ENCODE measurements at regions not wholly inside any gene's neighbourhood (a gene's known extent, or its start where the extent isn't known, plus 50 kb on each side); places are given as distances from the start of the nearest gene placed in this dataset.

DNA sequence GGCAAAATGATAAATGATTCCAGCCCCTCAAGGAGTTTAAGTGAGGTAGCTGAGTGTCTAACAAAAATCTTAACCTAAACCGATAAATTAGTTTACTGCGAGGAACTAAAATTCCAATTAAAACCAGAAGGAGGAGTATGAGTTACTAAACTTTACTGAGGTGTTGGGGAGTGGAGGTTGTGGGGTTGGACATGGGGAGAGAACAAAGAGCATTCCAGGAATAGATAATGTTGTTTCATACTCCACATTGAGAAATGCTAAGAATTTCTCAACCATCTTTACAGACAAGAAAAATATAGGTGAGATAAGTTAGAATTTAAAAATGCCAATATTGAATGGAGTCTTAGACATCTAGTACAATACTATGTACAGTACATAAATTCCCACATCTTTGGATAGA, 488.6 kb downstream of the METTL15 start:
- 93 to 94% methylated on average over 2 of the region's 2 CpGs for WGBS, 2 donors
- Histone ChIP-seq H3K27me3 (ENCODE audit: control insufficient read depth in 3 of 3, insufficient read depth in 3 of 3, low read length in 2 of 3) (no peaks in the 10 kb centered on the region), H3K4me3 (no peak overlapping the region), H3K4me1 (ENCODE audit: control insufficient read depth in 5 of 5, insufficient read depth in 5 of 5, low read length in 5 of 5) (no peaks in the 10 kb centered on the region), H3K27ac (ENCODE audit: low read depth in 1 of 2, low read length in 1 of 2) (no peak overlapping the region), H3K9me3 (ENCODE audit: control insufficient read depth in 4 of 4, insufficient read depth in 3 of 4, low read length in 3 of 4) (no peaks in the 10 kb centered on the region), H3K36me3 (ENCODE audit: control insufficient read depth in 4 of 4, insufficient read depth in 4 of 4, low read length in 4 of 4) (no peaks in the 10 kb centered on the region), H3K9ac (ENCODE audit: insufficient read depth in 1 of 2, low read length in 2 of 2) (no peak overlapping the region)
- DNase-seq: no peak
- no peak for ATAC-seq (ENCODE audit: insufficient read depth, low FRiP score)
- TF ChIP-seq, protein P1, sequence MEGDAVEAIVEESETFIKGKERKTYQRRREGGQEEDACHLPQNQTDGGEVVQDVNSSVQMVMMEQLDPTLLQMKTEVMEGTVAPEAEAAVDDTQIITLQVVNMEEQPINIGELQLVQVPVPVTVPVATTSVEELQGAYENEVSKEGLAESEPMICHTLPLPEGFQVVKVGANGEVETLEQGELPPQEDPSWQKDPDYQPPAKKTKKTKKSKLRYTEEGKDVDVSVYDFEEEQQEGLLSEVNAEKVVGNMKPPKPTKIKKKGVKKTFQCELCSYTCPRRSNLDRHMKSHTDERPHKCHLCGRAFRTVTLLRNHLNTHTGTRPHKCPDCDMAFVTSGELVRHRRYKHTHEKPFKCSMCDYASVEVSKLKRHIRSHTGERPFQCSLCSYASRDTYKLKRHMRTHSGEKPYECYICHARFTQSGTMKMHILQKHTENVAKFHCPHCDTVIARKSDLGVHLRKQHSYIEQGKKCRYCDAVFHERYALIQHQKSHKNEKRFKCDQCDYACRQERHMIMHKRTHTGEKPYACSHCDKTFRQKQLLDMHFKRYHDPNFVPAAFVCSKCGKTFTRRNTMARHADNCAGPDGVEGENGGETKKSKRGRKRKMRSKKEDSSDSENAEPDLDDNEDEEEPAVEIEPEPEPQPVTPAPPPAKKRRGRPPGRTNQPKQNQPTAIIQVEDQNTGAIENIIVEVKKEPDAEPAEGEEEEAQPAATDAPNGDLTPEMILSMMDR (IDR thresholded peaks at IDR 0.05; ENCODE audit: control extremely low read depth, extremely low read depth): no peak

DNA sequence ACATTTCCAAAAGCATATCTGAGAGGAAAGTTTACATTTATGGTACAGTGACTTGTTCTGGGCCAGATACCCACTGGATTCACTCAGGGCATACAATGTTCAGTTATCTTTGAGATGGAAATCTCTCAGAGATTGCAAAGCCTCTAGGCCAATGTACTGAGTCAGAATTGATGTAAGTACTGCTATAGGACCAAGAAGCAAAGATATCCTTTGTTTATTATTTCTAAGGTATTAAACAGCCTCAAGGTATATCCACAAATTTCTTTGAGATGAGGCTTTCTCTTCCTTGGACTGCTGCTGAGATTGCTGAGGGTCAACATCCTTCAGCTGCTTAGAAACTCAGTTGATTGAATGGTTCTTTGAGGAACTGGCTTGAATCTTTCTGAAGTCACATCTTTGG, 484.0 kb downstream of the METTL15 start:
- H3K9me3 ChIP-seq (ENCODE audit: control insufficient read depth in 4 of 4, insufficient read depth in 3 of 4, low read length in 3 of 4): no peaks in the 10 kb centered on the region

GRCh38 chr11:28584992-28585391, 476.8 kb downstream of the METTL15 start:
- H3K9ac ChIP-seq (ENCODE audit: insufficient read depth in 1 of 2, low read length in 2 of 2): no peak overlapping the region
- TF ChIP-seq, protein P1 (IDR thresholded peaks at IDR 0.05; ENCODE audit: control extremely low read depth, extremely low read depth): no peak
- H3K4me3 ChIP-seq: no peak overlapping the region
- no peaks in the 10 kb centered on the region for H3K4me1 ChIP-seq (ENCODE audit: control insufficient read depth in 5 of 5, insufficient read depth in 5 of 5, low read length in 5 of 5)
- peaks cover 0 to 11% (median 0%) of the 10 kb centered on the region in 3 donors for H3K27me3 ChIP-seq (ENCODE audit: control insufficient read depth in 3 of 3, insufficient read depth in 3 of 3, low read length in 2 of 3)
- no peaks in the 10 kb centered on the region for H3K36me3 ChIP-seq (ENCODE audit: control insufficient read depth in 4 of 4, insufficient read depth in 4 of 4, low read length in 4 of 4)
- no peak for ATAC-seq (ENCODE audit: insufficient read depth, low FRiP score)
- no peak for DNase-seq
- no peak overlapping the region for H3K27ac ChIP-seq (ENCODE audit: low read depth in 1 of 2, low read length in 1 of 2)
- H3K9me3 ChIP-seq (ENCODE audit: control insufficient read depth in 4 of 4, insufficient read depth in 3 of 4, low read length in 3 of 4): peaks cover 0 to 2% (median 0%) of the 10 kb centered on the region in 4 donors

More for the DNA sequence above, 484.0 kb downstream of the METTL15 start:
- TF ChIP-seq, protein P1 (IDR thresholded peaks at IDR 0.05; ENCODE audit: control extremely low read depth, extremely low read depth): no peak
- H3K36me3 ChIP-seq (ENCODE audit: control insufficient read depth in 4 of 4, insufficient read depth in 4 of 4, low read length in 4 of 4): no peaks in the 10 kb centered on the region
- no peak overlapping the region for H3K4me3 ChIP-seq
- H3K27me3 ChIP-seq (ENCODE audit: control insufficient read depth in 3 of 3, insufficient read depth in 3 of 3, low read length in 2 of 3): no peaks in the 10 kb centered on the region
- DNase-seq: no peak
- ATAC-seq (ENCODE audit: insufficient read depth, low FRiP score): no peak
- H3K4me1 ChIP-seq (ENCODE audit: control insufficient read depth in 5 of 5, insufficient read depth in 5 of 5, low read length in 5 of 5): no peaks in the 10 kb centered on the region
- no peak overlapping the region for H3K9ac ChIP-seq (ENCODE audit: insufficient read depth in 1 of 2, low read length in 2 of 2)
- H3K27ac ChIP-seq (ENCODE audit: low read depth in 1 of 2, low read length in 1 of 2): no peak overlapping the region

- no peaks in the 10 kb centered on the region for H3K4me1 ChIP-seq (ENCODE audit: control insufficient read depth in 5 of 5, insufficient read depth in 5 of 5, low read length in 5 of 5)
- peaks cover 0 to 2% (median 0%) of the 10 kb centered on the region in 4 donors for H3K9me3 ChIP-seq (ENCODE audit: control insufficient read depth in 4 of 4, insufficient read depth in 3 of 4, low read length in 3 of 4)
- WGBS, 2 donors: 67 to 74% methylated on average over 2 of the region's 2 CpGs
- H3K4me3 ChIP-seq: no peak overlapping the region
- no peak overlapping the region for H3K27ac ChIP-seq (ENCODE audit: low read depth in 1 of 2, low read length in 1 of 2)
- peaks cover 0 to 14% (median 0%) of the 10 kb centered on the region in 3 donors for H3K27me3 ChIP-seq (ENCODE audit: control insufficient read depth in 3 of 3, insufficient read depth in 3 of 3, low read length in 2 of 3)
- ATAC-seq (ENCODE audit: insufficient read depth, low FRiP score): no peak
- TF ChIP-seq, protein P1 (IDR thresholded peaks at IDR 0.05; ENCODE audit: control extremely low read depth, extremely low read depth): no peak
- H3K36me3 ChIP-seq (ENCODE audit: control insufficient read depth in 4 of 4, insufficient read depth in 4 of 4, low read length in 4 of 4): no peaks in the 10 kb centered on the region
- no peak overlapping the region for H3K9ac ChIP-seq (ENCODE audit: insufficient read depth in 1 of 2, low read length in 2 of 2)
- no peak for DNase-seq
Observed at GRCh38 chr11:28582506-28582905, 474.3 kb downstream of the METTL15 start.

All from lung (tissue), 11 donors.